ENCODE measurements at regions not wholly inside any gene's neighbourhood (a gene's known extent, or its start where the extent isn't known, plus 50 kb on each side); places are given as distances from the start of the nearest gene placed in this dataset.
"Not testable (repeated sequence)": the region's sequence is repeated elsewhere in the genome, so short reads cannot be mapped to it uniquely, and the experiment has no call there.

DNA sequence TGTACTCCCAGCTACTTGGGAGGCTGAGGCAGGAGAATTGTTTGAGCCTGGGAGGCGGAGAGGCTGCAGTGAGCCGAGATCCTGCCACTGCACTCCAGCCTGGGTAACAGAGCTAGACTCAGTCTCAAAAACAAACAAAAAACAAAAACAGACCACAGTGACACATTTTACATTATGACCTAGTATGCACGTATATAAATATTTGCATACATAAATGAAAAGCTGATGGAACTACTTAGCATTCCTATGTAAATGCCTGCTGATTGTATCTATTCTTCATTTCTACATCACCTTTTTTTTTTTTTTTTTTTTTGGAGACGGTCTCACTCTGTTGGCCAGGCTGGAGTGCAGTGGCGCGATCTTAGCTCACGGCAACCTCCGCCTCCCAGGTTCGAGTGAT lies 116.6 kb upstream of the PRKX start:
- H3K4me3 ChIP-seq (ENCODE audit: low read depth, low read length); DNase-seq (ENCODE audit: low read depth): not testable (repeated sequence)

- DNase-seq (ENCODE audit: low read depth); H3K4me3 ChIP-seq (ENCODE audit: low read depth, low read length): not testable (repeated sequence)
Observed at GRCh38 chrX:3829041-3829531, 115.6 kb upstream of the PRKX start.

GRCh38 chrX:3828378-3829040 lies 115.1 kb upstream of the PRKX start:
- H3K4me3 ChIP-seq (ENCODE audit: low read depth, low read length); DNase-seq (ENCODE audit: low read depth): not testable (repeated sequence)

DNA sequence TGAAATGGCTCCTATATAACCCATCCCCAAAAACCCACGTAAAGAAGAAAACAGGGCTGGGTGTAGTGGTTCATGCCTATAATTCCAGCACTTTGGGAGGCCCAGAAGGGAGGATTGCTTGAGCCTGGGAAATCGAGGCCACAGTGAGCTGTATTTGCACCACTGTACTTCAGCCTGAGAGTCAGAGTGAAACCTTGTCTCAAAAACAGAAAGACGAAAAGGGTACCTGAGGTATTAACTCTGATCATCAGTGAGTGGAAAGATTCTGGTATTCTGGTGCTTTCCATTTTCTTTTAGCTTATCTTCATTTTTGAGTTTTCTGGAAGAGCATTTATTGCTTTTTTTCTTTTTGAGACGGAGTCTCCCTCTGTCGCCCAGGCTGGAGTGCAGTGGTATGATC lies 110.6 kb upstream of the PRKX start:
- DNase-seq (ENCODE audit: low read depth); H3K4me3 ChIP-seq (ENCODE audit: low read depth, low read length): not testable (repeated sequence)

DNA sequence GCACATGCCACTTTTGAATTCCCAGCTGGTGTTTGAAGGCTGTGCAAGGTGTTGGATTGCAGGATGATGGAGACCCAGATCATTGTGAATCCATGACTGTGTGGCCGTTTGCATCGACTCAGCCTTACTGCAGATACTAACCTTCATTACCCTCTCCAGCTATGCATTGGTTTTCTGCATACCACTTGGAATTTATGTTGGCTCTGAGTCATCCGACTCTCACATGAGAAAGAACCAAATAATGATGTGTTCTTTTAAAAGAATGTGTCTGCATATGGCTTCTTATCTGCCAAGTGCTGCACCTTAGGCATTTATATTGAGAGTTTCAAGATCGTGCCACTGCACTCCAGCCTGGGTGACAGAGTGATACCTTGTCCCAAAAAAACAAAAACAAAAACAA lies 106.7 kb upstream of the PRKX start:
- H3K4me3 ChIP-seq (ENCODE audit: low read depth, low read length): no peak overlapping the region
- TF ChIP-seq CTCF (conservative IDR thresholded peaks at IDR 0.05; ENCODE audit: low read depth, low read length): no peak
- DNase-seq (ENCODE audit: low read depth): no peak

DNA sequence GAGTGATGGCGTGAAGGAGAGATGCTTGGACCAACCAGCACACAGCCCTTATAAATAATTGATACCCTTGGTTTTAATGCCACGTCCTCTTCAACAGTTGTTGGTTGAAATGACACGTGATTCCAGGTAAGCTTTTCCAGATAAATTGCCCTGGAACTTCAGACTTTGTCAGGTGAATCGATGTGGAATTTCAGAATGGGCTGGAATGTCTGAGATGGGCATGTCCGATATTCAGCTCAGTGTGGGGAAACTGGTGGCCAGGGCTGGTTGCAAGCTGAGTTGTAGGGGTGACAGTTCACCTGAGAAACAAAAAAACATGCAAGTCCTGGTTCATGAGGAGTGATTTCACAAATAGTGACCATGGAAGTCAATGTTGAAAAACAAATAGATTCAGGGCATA lies 104.0 kb upstream of the PRKX start:
- not testable (repeated sequence) for H3K4me3 ChIP-seq (ENCODE audit: low read depth, low read length); DNase-seq (ENCODE audit: low read depth)

DNA sequence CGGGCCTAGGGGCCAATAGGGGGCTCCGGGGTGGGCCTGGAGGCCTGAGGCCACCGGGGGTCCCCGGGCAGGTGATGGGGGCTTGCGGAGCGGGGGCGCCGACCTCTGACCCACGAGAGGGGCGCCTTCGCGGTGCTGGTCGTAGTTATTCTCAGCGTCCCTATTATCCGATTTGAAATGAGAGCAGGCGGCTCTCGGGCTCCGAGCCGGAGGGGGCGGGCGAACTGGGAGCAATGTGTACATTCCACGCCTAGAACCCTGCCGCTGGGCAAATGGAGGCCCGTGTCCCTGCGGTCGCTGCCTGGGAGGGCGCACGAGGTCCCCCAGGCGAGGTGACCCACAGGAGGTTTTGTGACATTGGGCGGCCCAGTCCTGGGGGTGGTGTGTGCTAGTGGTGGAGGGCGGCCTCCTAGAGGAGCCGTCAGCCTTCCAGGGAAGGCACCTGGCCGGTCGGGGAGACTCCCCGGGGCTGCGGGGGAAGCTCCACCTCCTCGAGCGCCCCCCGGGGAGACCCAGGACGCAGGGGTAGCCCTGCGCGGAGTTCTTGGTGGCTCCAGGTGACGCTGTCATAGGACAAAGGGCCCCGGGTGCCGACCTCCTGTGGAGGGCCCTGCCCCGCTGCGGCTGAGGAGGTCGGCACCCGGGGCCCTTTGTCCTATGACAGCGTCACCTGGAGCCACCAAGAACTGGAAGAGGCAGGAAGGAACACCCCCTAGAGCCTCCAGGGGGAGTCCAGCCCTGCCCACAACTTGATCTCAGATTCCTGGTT lies 102.6 kb upstream of the PRKX start:
- peak overlapping the region; percentile 61 for H3K4me3 ChIP-seq (ENCODE audit: low read depth, low read length)
- peak; percentile 22 for TF ChIP-seq CTCF (conservative IDR thresholded peaks at IDR 0.05; ENCODE audit: low read depth, low read length)
- DNase-seq (ENCODE audit: low read depth): no peak

GRCh38 chrX:3811331-3812311 lies 98.2 kb upstream of the PRKX start:
- H3K4me3 ChIP-seq (ENCODE audit: low read depth, low read length): no peak overlapping the region
- peak; percentile 61 for TF ChIP-seq CTCF (conservative IDR thresholded peaks at IDR 0.05; ENCODE audit: low read depth, low read length)
- no peak for DNase-seq (ENCODE audit: low read depth)

DNA sequence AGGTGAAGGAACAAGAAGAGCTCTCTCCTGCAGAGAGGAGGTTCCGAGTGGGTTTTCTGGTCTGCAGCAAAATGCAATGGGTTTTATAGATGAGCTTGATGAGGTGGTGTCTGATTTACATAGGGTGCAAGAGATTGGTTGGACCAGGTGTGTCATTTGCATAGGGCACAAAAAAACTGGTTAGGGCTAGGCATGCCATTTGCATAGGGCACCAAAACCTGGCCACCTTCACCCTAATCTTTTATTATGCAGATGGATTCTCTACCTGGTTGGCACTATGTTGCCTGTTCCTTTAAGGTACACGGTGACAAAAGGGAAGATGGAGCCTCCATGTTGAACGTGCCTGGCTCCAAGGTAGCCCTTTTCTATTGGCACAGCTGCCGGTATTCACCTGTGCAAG lies 94.5 kb upstream of the PRKX start:
- TF ChIP-seq CTCF (conservative IDR thresholded peaks at IDR 0.05; ENCODE audit: low read depth, low read length): no peak
- DNase-seq (ENCODE audit: low read depth): no peak
- H3K4me3 ChIP-seq (ENCODE audit: low read depth, low read length): no peak overlapping the region
